ENCODE measurements at regions not wholly inside any gene's neighbourhood (a gene's known extent, or its start where the extent isn't known, plus 50 kb on each side); places are given as distances from the start of the nearest gene placed in this dataset.

DNA sequence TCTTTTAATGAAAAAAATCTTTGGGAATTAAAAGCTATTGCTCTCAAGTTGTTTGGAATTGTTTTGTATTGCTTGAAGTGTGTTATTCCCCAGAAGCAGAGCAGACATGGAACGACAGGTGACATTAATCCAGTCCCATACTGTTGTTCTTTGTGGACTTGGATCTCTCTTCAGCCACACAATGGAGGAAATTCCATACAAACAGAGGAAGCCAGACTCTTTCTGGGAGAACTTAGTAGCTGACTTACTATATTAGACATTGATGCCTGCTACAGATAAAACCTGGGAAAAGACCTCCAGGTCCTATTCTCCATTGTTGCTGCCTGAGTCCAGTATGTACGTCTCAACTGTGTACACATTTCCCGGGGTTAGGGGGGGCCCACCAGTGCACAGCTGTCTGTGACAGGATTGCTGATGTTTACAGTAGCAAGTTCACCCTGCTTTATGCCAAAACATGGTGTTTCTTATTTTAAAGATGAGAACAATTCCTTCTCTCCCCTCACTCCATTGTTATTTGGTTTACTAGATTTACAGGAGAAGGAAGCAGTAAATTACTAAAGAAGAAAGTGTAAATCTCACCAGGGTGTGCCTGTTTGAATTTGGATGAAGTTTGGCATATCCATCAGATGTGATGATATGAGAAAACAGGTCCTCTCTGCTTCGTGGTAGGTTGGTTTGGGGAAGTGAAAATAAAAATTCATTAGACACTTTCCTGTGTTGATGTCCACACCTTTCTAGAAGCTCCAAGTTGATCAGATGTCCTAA lies 142.4 kb upstream of the RBBP8 start:
- ChIA-PET CTCF (interaction anchor here (2.1 kb wide), 1 partner anchor 10 kb away, joined by 8 read pairs; no protein-coding TSS in a partner anchor), POLR2A (no interaction called here)
- Histone ChIP-seq H3K4me3 (ENCODE audit: low read length) (no peak overlapping the region), H3K9me3 (ENCODE audit: low read length) (no peaks in the 10 kb centered on the region), H3K36me3 (ENCODE audit: insufficient read depth, low read length) (no peaks in the 10 kb centered on the region), H3K27ac (ENCODE audit: low read depth, low read length) (no peak overlapping the region), H3K4me1 (ENCODE audit: insufficient read depth, low read length) (no peaks in the 10 kb centered on the region), H3K27me3 (ENCODE audit: insufficient read depth, low read length, poor library complexity, severe bottlenecking) (peaks cover 4% of the 10 kb centered on the region)
- no peak for DNase-seq
- Mint-ChIP-seq H3K27ac (no peak overlapping the region), H3K27me3 (peaks cover 3 to 46% of the 10 kb centered on the region in 2 donors), H3K4me1 (no peaks in the 10 kb centered on the region), H3K36me3 (no peaks in the 10 kb centered on the region), H3K4me3 (no peak overlapping the region), H3K9me3 (no peaks in the 10 kb centered on the region)

DNA sequence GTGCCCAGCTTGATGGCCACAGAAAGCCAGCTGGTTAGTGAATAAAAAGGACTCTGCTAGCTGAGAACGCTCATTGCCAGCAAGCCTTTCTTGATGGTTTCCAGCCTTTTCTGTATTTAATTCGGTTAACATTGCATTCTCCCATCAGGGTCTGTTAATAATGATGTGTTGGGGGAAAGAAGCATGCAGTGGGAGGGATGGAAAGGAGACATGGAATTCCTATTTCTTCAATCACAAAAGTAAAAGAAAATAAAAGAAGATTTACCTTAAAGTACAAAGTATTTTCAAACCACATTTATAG lies 141.9 kb upstream of the RBBP8 start:
- Mint-ChIP-seq H3K9me3 (no peaks in the 10 kb centered on the region), H3K27ac (no peak overlapping the region), H3K4me3 (no peak overlapping the region), H3K36me3 (no peaks in the 10 kb centered on the region), H3K4me1 (no peaks in the 10 kb centered on the region), H3K27me3 (peaks cover 3 to 43% of the 10 kb centered on the region in 2 donors)
- Histone ChIP-seq H3K27ac (ENCODE audit: low read depth, low read length) (no peak overlapping the region), H3K9me3 (ENCODE audit: low read length) (no peaks in the 10 kb centered on the region), H3K4me1 (ENCODE audit: insufficient read depth, low read length) (no peaks in the 10 kb centered on the region), H3K36me3 (ENCODE audit: insufficient read depth, low read length) (no peaks in the 10 kb centered on the region), H3K4me3 (ENCODE audit: low read length) (no peak overlapping the region), H3K27me3 (ENCODE audit: insufficient read depth, low read length, poor library complexity, severe bottlenecking) (peaks cover 4% of the 10 kb centered on the region)
- POLR2A ChIA-PET, result no interaction called here
- no peak for DNase-seq
- CTCF ChIA-PET, result interaction anchor here (2.1 kb wide), 1 partner anchor 9 kb away, joined by 8 read pairs; no protein-coding TSS in a partner anchor

DNA sequence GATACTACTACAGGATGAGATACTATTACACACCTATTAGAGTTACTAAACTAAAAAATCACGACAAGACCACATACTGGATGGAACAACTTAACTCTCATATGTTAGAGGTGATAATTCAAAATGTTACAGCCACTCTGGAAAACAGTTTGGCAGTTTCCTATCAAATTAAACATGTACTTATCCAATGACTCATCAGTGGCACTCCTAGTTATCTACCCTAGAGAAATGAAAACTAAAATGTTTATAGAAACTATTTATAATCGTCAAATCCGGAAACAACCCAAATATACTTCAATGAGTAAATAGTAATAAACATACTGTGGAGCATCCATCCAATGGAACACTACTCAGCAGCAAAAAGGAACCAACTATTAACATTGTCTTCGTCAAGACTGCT lies 137.0 kb upstream of the RBBP8 start:
- DNase-seq, result no peak
- CTCF ChIA-PET, result no interaction called here
- Histone ChIP-seq H3K36me3 (ENCODE audit: insufficient read depth, low read length) (no peaks in the 10 kb centered on the region), H3K27me3 (ENCODE audit: insufficient read depth, low read length, poor library complexity, severe bottlenecking) (no peaks in the 10 kb centered on the region), H3K27ac (ENCODE audit: low read depth, low read length) (no peak overlapping the region), H3K4me3 (ENCODE audit: low read length) (no peak overlapping the region), H3K4me1 (ENCODE audit: insufficient read depth, low read length) (no peaks in the 10 kb centered on the region), H3K9me3 (ENCODE audit: low read length) (no peaks in the 10 kb centered on the region)
- H3K4me1 Mint-ChIP-seq, result no peaks in the 10 kb centered on the region
- no peak overlapping the region for H3K27ac Mint-ChIP-seq
- H3K9me3 Mint-ChIP-seq, result no peaks in the 10 kb centered on the region
- POLR2A ChIA-PET, result no interaction called here
- H3K27me3 Mint-ChIP-seq, result peaks cover 0 to 27% of the 10 kb centered on the region in 2 donors
- no peaks in the 10 kb centered on the region for H3K36me3 Mint-ChIP-seq
- H3K4me3 Mint-ChIP-seq, result no peak overlapping the region

DNA sequence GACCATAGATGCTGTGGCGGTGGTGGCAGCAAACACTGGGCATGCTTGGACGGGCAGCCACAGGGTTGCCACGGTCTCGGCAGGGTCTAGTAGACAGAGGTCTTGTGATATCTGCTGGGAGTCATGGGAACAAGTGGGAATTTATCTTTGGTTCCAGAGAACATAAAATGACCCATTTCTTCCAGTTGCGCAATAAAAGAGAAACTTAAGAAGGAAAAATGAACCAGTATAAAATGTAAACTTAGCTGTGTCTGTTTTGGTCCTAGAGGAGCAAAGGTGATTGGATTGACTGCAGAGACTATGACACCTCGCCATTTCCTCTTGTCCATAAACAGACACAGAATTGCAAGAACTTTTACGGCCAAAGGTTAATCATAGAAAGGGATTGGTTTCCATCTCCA lies 132.6 kb upstream of the RBBP8 start:
- H3K9me3 Mint-ChIP-seq, result no peaks in the 10 kb centered on the region
- Histone ChIP-seq H3K27me3 (ENCODE audit: insufficient read depth, low read length, poor library complexity, severe bottlenecking) (no peaks in the 10 kb centered on the region), H3K9me3 (ENCODE audit: low read length) (no peaks in the 10 kb centered on the region), H3K27ac (ENCODE audit: low read depth, low read length) (no peak overlapping the region), H3K4me1 (ENCODE audit: insufficient read depth, low read length) (no peaks in the 10 kb centered on the region), H3K4me3 (ENCODE audit: low read length) (no peak overlapping the region), H3K36me3 (ENCODE audit: insufficient read depth, low read length) (no peaks in the 10 kb centered on the region)
- ChIA-PET CTCF (interaction anchor here (2.3 kb wide), 1 partner anchor 10 kb away, joined by 8 read pairs; no protein-coding TSS in a partner anchor), POLR2A (no interaction called here)
- no peaks in the 10 kb centered on the region for H3K4me1 Mint-ChIP-seq
- DNase-seq, result no peak
- H3K27ac Mint-ChIP-seq, result no peak overlapping the region
- H3K4me3 Mint-ChIP-seq, result no peak overlapping the region
- no peaks in the 10 kb centered on the region for H3K36me3 Mint-ChIP-seq
- peaks cover 1 to 8% of the 10 kb centered on the region in 2 donors for H3K27me3 Mint-ChIP-seq

DNA sequence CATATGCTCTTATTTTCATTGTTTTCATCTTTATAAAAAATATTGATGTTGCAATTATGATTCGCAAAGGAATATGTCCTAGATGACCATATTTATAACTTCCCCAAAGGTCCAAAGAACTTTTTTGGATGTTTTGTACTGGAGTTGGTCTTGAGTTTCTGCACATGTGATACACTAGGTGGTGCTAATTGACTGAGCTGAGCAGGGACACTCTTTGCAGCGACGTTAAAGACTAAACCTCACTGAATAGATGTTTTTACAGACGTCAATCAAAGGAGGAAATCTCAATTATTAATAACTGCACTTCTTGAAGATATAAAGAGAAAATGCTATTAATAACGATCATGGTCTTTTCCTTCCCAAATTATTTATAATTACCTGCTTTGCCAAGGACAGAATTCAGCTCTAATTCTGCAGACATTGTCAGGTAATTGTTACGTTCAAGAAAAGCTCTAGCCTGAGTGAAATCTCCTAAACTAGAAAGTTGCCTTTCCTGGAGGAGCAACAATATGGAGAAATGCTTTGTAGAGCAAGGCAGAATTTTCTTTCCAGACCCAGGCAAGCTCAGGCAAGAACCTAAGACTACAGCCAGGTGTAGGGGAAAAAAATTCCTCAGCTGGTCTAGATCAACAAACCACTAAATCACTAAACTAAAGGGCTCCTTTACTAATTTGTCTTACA lies 119.3 kb upstream of the RBBP8 start:
- ChIA-PET POLR2A (no interaction called here), CTCF (interaction anchor here (0.8 kb wide), 1 partner anchor 598 kb away, joined by 3 read pairs; no protein-coding TSS in a partner anchor)
- Mint-ChIP-seq H3K36me3 (no peaks in the 10 kb centered on the region), H3K27me3 (peaks cover 14 to 38% of the 10 kb centered on the region in 2 donors), H3K9me3 (peaks cover 0 to 2% (median 0%) of the 10 kb centered on the region in 5 donors), H3K4me1 (no peaks in the 10 kb centered on the region), H3K27ac (peak overlapping the region in 1 of 8 donors; percentile 58), H3K4me3 (no peak overlapping the region)
- H3K4me1 ChIP-seq (ENCODE audit: insufficient read depth, low read length), result no peaks in the 10 kb centered on the region
- H3K4me3 ChIP-seq (ENCODE audit: low read length), result no peak overlapping the region
- H3K27me3 ChIP-seq (ENCODE audit: insufficient read depth, low read length, poor library complexity, severe bottlenecking), result no peaks in the 10 kb centered on the region
- H3K9me3 ChIP-seq (ENCODE audit: low read length), result no peaks in the 10 kb centered on the region
- no peaks in the 10 kb centered on the region for H3K36me3 ChIP-seq (ENCODE audit: insufficient read depth, low read length)
- no peak for DNase-seq
- H3K27ac ChIP-seq (ENCODE audit: low read depth, low read length), result no peak overlapping the region

DNA sequence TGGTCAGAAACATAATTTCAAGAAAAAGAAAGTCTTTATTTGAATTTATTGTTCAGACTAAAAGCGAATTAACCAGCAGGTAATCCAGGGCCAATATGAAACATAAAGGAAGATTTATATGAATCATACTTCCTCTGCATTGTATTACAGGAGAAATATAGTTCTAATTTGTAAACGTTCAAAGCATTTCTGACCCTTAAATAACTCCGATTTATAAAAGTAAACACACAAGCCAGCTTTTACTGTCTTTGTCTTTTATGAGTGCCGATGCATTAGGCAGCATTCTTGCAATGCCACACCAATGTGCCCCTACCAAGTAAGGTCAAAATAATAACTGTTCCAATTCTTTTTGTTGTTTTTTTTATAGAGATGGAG lies 118.8 kb upstream of the RBBP8 start:
- Mint-ChIP-seq H3K9me3 (peaks cover 0 to 2% (median 0%) of the 10 kb centered on the region in 5 donors), H3K27me3 (peaks cover 14 to 38% of the 10 kb centered on the region in 2 donors), H3K27ac (no peak overlapping the region), H3K4me1 (no peaks in the 10 kb centered on the region), H3K4me3 (no peak overlapping the region), H3K36me3 (no peaks in the 10 kb centered on the region)
- no peaks in the 10 kb centered on the region for H3K36me3 ChIP-seq (ENCODE audit: insufficient read depth, low read length)
- no peaks in the 10 kb centered on the region for H3K4me1 ChIP-seq (ENCODE audit: insufficient read depth, low read length)
- POLR2A ChIA-PET, result no interaction called here
- no peaks in the 10 kb centered on the region for H3K27me3 ChIP-seq (ENCODE audit: insufficient read depth, low read length, poor library complexity, severe bottlenecking)
- H3K9me3 ChIP-seq (ENCODE audit: low read length), result no peaks in the 10 kb centered on the region
- CTCF ChIA-PET, result interaction anchor here (0.8 kb wide), 1 partner anchor 597 kb away, joined by 3 read pairs; no protein-coding TSS in a partner anchor
- DNase-seq, result no peak
- H3K4me3 ChIP-seq (ENCODE audit: low read length), result no peak overlapping the region
- H3K27ac ChIP-seq (ENCODE audit: low read depth, low read length), result no peak overlapping the region

DNA sequence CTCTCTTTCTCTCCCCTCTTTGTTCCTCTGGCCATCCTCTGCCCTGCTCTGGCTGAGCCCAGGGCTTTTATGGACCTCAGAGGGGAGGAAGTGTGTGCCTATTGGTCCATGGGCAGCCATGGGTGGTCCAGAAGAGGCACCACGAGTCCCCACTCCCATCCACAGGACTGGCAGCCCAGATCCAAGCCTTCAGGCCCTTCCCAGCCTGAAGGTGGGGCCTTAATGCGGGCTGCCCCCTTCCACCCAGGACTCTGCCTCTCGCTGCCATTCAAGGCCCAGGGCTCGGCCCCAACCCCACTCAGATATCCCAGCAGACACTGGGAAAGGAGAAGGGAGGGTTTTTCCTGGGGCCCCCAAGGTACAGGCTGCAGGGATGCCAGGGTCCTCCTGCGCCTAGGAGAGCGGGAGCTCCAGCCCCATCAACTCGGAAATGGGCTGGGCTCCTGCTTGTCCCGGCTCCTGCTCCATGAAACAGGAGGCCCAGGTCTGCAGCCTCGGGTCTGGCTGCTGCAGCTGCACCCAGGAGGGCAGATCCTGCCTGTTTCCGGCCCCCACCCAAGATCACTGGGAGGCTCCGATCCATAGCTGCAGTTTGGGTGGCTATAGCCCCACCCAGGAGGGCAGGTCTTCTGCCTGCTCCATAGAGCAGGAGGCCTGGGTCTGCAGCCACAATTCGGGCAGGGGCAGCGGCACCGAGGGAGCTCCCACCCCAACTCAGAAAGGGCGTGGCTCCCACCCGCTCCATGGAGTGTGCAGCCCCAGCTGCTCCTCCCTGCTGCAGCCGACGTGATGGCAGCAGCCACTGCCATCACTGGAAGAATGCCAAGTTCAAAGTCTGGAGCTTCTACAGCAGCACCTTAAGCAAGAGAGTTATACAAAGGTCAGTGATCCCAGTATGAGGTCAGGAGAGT lies 116.6 kb upstream of the RBBP8 start:
- H3K36me3 Mint-ChIP-seq, result no peaks in the 10 kb centered on the region
- Histone ChIP-seq H3K4me3 (ENCODE audit: low read length) (no peak overlapping the region), H3K27ac (ENCODE audit: low read depth, low read length) (no peak overlapping the region), H3K9me3 (ENCODE audit: low read length) (no peaks in the 10 kb centered on the region), H3K36me3 (ENCODE audit: insufficient read depth, low read length) (no peaks in the 10 kb centered on the region), H3K27me3 (ENCODE audit: insufficient read depth, low read length, poor library complexity, severe bottlenecking) (no peaks in the 10 kb centered on the region), H3K4me1 (ENCODE audit: insufficient read depth, low read length) (no peaks in the 10 kb centered on the region)
- DNase-seq, result no peak
- no peak overlapping the region for H3K4me3 Mint-ChIP-seq
- H3K27ac Mint-ChIP-seq, result no peak overlapping the region
- CTCF ChIA-PET, result no interaction called here
- H3K9me3 Mint-ChIP-seq, result no peaks in the 10 kb centered on the region
- no peaks in the 10 kb centered on the region for H3K4me1 Mint-ChIP-seq
- peaks cover 13 to 34% of the 10 kb centered on the region in 2 donors for H3K27me3 Mint-ChIP-seq
- POLR2A ChIA-PET, result no interaction called here

DNA sequence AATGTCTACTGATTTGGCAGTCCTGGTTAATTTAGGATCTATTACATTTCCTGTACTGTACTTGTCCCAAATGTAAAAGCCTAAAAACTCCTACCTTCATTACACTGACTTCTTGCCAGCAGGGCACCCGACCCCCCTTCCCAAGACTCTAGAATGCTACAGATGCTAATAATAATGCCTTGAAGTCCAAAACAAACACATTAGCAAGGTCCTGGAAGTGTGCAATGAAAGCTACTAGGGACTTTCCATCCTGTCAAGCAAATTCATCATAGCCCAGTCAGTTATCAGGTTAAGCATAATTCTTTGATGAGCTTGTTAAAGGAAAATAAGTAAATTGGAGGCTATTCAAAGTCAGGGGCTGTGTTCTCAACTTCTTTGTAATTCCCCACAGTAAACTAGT lies 115.3 kb upstream of the RBBP8 start:
- Mint-ChIP-seq H3K36me3 (no peaks in the 10 kb centered on the region), H3K27me3 (peaks cover 11 to 23% of the 10 kb centered on the region in 2 donors), H3K4me3 (no peak overlapping the region), H3K27ac (no peak overlapping the region), H3K4me1 (no peaks in the 10 kb centered on the region), H3K9me3 (no peaks in the 10 kb centered on the region)
- Histone ChIP-seq H3K27me3 (ENCODE audit: insufficient read depth, low read length, poor library complexity, severe bottlenecking) (no peaks in the 10 kb centered on the region), H3K9me3 (ENCODE audit: low read length) (no peaks in the 10 kb centered on the region), H3K4me3 (ENCODE audit: low read length) (no peak overlapping the region), H3K36me3 (ENCODE audit: insufficient read depth, low read length) (no peaks in the 10 kb centered on the region), H3K27ac (ENCODE audit: low read depth, low read length) (no peak overlapping the region), H3K4me1 (ENCODE audit: insufficient read depth, low read length) (no peaks in the 10 kb centered on the region)
- POLR2A ChIA-PET, result no interaction called here
- CTCF ChIA-PET, result no interaction called here
- DNase-seq, result no peak
